GM12878 (cell line): ENCODE measurements at regions not wholly inside any gene's neighbourhood (a gene's known extent, or its start where the extent isn't known, plus 50 kb on each side); places are given as distances from the start of the nearest gene placed in this dataset.

Source experiments
- ATAC-seq: fragments of 200-7000 bp; cut with Tn5 transposase; 3 replicates; pipeline ENCODE4 v1.9.1; 2020; ENCODE audit warnings: mild to moderate bottlenecking, moderate library complexity
- BruUV-seq: library from RNA; stranded (reverse); fragments of 400-500 nt; replicated peaks from 2 replicates; lab custom pipeline; 2021; lab: Mats Ljungman, UMichigan
- CTCF ChIA-PET: fragments of 300-600 bp; sonication (Branson Sonifier 250); formaldehyde crosslinking; extraction: SDS; loops from one replicate; lab custom pipeline; 2021; ENCODE audit warnings: inconsistent platforms; lab: Yijun Ruan, JAX
- POLR2A ChIA-PET: fragments of 350-600 bp; formaldehyde crosslinking; extraction: SDS; loops from one replicate; lab custom pipeline; 2021; ENCODE audit warnings: inconsistent platforms; lab: Charles Lee
- RAD21 ChIA-PET: fragments of 300-600 bp; sonication (Branson Sonifier 250); formaldehyde crosslinking; loops from one replicate; lab custom pipeline; 2023; ENCODE audit warnings: antibody characterized with exemption; ENCODE audit not compliant: unreplicated experiment; lab: Charles Lee
- SMC1A ChIA-PET: fragments of 300-600 bp; sonication (Branson Sonifier 250); formaldehyde crosslinking; loops from one replicate; lab custom pipeline; 2023; ENCODE audit not compliant: unreplicated experiment, uncharacterized antibody; lab: Charles Lee
- DNase-seq: peaks from one replicate; pipeline ENCODE4 v3.0.0-alpha.2; 2011; ENCODE audit warnings: low read depth, low spot score
- FAIRE-seq: peaks from 3 replicates; lab custom pipeline; 2011; peaks lifted over from hg19 to GRCh38; lab: Jason Lieb, UNC
- H2AFZ ChIP-seq: 2 replicates; pipeline ENCODE4 v1.6.0; 2011; ENCODE audit warnings: low read depth, low read length, control low read depth; ENCODE audit not compliant: control insufficient read depth
- H3K27ac ChIP-seq: 2 replicates; pipeline ENCODE4 v1.5.1; 2011; ENCODE audit warnings: control low read depth; ENCODE audit not compliant: control insufficient read depth, insufficient read depth
- H3K27me3 ChIP-seq, 2 experiments: replicated peaks in 1 of 2; 2 replicates each; pipeline versions ENCODE4 v1.6.0 to v1.6.1; 2011; ENCODE audit warnings: low read length in 1 of 2; ENCODE audit not compliant: control insufficient read depth in 2 of 2, insufficient read depth in 2 of 2
- H3K36me3 ChIP-seq, 2 experiments: 2 replicates each; pipeline ENCODE4 v1.5.1; 2011; ENCODE audit warnings: low read length in 1 of 2; ENCODE audit not compliant: control insufficient read depth in 2 of 2, insufficient read depth in 2 of 2
- H3K4me1 ChIP-seq: 2 replicates; pipeline ENCODE4 v1.6.1; 2011; ENCODE audit warnings: mild to moderate bottlenecking, low read length, moderate library complexity, mixed read lengths; ENCODE audit not compliant: control insufficient read depth, insufficient read depth
- H3K4me2 ChIP-seq: 2 replicates; pipeline ENCODE4 v1.6.0; 2011; ENCODE audit warnings: control low read depth; ENCODE audit not compliant: control insufficient read depth, insufficient read depth
- H3K4me3 ChIP-seq: fragments of 200-600 bp; sonication (generic); 2 replicates; pipeline ENCODE4 v1.5.1; 2016
- H3K79me2 ChIP-seq: 2 replicates; pipeline ENCODE4 v1.6.0; 2011; ENCODE audit warnings: low read length; ENCODE audit not compliant: control insufficient read depth, insufficient read depth
- H3K9ac ChIP-seq: 2 replicates; pipeline ENCODE4 v1.8.0; 2011; ENCODE audit warnings: low read length, control low read depth, mixed read lengths; ENCODE audit not compliant: control insufficient read depth, insufficient read depth
- H3K9me3 ChIP-seq: replicated peaks from 3 replicates; pipeline ENCODE4 v1.5.1; 2011; ENCODE audit warnings: mild to moderate bottlenecking, low read length; ENCODE audit not compliant: control insufficient read depth, insufficient read depth
- H4K20me1 ChIP-seq: 2 replicates; pipeline ENCODE4 v1.6.0; 2011; ENCODE audit not compliant: control insufficient read depth, insufficient read depth
- ATF7 ChIP-seq: fragments of 450-650 bp; IDR thresholded peaks from 2 replicates; pipeline ENCODE4 v1.6.1; 2016; ENCODE audit warnings: low read depth, mild to moderate bottlenecking
- IKZF1 ChIP-seq: fragments of 450-650 bp; conservative IDR thresholded peaks from 2 replicates; pipeline ENCODE4 v1.6.1; 2017; ENCODE audit warnings: antibody characterized with exemption, mild to moderate bottlenecking
- MYB ChIP-seq: fragments of 150-350 bp; IDR thresholded peaks from 2 replicates; pipeline ENCODE4 v1.6.1; 2014; ENCODE audit warnings: mild to moderate bottlenecking, low read depth, low read length, borderline replicate concordance
- NFYA ChIP-seq: IDR thresholded peaks from 2 replicates; pipeline ENCODE4 v1.6.1; 2011; ENCODE audit warnings: low read depth, mild to moderate bottlenecking, low read length, improper control_type of control experiment, borderline replicate concordance
- NR2F1 ChIP-seq: fragments of 450-650 bp; conservative IDR thresholded peaks from 2 replicates; pipeline ENCODE4 v1.6.1; 2017; ENCODE audit warnings: mild to moderate bottlenecking
- REST ChIP-seq: IDR thresholded peaks from 2 replicates; pipeline ENCODE4 v1.6.1; 2012; ENCODE audit warnings: mild to moderate bottlenecking, low read depth, low read length
- TCF12 ChIP-seq: IDR thresholded peaks from 2 replicates; pipeline ENCODE4 v1.6.1; 2011; ENCODE audit warnings: low read depth, mild to moderate bottlenecking, low read length
- ZNF384 ChIP-seq: IDR thresholded peaks from 2 replicates; pipeline ENCODE4 v1.6.1; 2012; ENCODE audit warnings: low read depth, mild to moderate bottlenecking, low read length, improper control_type of control experiment, borderline replicate concordance
- WGBS: methylation state at CpG from one replicate; pipeline ENCODE4 v1.1.6; 2016; ENCODE audit warnings: low lambda C conversion rate; ENCODE audit not compliant: insufficient replicate concordance, insufficient coverage; ENCODE audit errors: missing lambda C conversion rate; 5-methylcytosine and 5-hydroxymethylcytosine counted together
- in situ Hi-C: fragments of 300-500 bp; cut with MboI; formaldehyde crosslinking; loops from 9 replicates; pipeline ENCODE4 v1.14.3; 2018; ENCODE audit warnings: mixed read lengths
- intact Hi-C: fragments of 100-400 bp; cut with micrococcal nuclease; formaldehyde crosslinking; loops from one replicate; pipeline ENCODE4 v1.14.2; 2022; ENCODE audit not compliant: unreplicated experiment

- Histone ChIP-seq H3K79me2 (no peaks in the 10 kb centered on the region), H3K27me3 (0 out of 4 replicates have a peak, but pooled peaks cover 0 to 2% of the 10 kb centered on the region in 2 experiments), H3K9ac (no peak overlapping the region), H3K9me3 (no peaks in the 10 kb centered on the region), H4K20me1 (no peaks in the 10 kb centered on the region), H2AFZ (no peak overlapping the region), H3K4me3 (no peak overlapping the region), H3K27ac (no peak overlapping the region), H3K4me1 (no peaks in the 10 kb centered on the region), H3K36me3 (no peaks in the 10 kb centered on the region), H3K4me2 (no peak overlapping the region)
- intact Hi-C loops = no loop called here
- ChIA-PET SMC1A (interaction anchor here (0.9 kb wide), 1 partner anchor 18 kb away, joined by 3 read pairs; no protein-coding TSS in a partner anchor), CTCF (interaction anchor here (0.6 kb wide), 1 partner anchor 40 kb away, joined by 3 read pairs; no protein-coding TSS in a partner anchor), POLR2A (no interaction called here), RAD21 (no interaction called here)
- DNase-seq = no peak
- no peak for FAIRE-seq
- 10% methylated on average over 2 of the region's 2 CpGs for WGBS
- BruUV-seq = no TSS peak
- in situ Hi-C loops = no loop called here
- ATAC-seq = no peak
- 0 out of 2 replicates have a peak, but pooled peaks have one; percentile 30 for TF ChIP-seq ATF7
- TF ChIP-seq ZNF384 = no peak
- TF ChIP-seq IKZF1 = no peak
- no peak for TF ChIP-seq NR2F1
- no peak for TF ChIP-seq NFYA
Measured at GRCh38 chr16:49128740-49129139, 152.9 kb downstream of the CBLN1 start.

DNA sequence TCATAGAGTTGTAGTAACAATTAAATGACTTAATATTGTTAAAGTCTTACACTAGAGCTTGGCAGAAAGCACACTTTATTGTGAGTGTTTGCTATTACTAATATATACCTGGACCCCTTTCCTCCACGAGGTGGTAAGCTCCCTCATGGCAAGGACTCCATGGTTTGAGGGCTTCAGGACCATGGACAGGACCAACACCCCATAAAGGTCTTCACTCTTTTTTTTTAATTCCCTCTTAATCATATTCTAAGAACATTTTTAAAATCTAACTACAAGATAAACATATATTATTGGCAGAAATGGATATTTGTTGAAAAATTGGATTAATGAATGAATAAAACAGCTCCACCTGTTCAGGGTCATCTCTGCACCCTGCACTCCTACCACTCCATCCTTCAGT lies 154.5 kb downstream of the CBLN1 start:
- in situ Hi-C loops = no loop called here
- RAD21 ChIA-PET = no interaction called here

More for the DNA sequence above, 154.5 kb downstream of the CBLN1 start:
- H3K27ac ChIP-seq = no peak overlapping the region
- no peak for FAIRE-seq
- ChIA-PET POLR2A (no interaction called here), CTCF (no interaction called here), SMC1A (no interaction called here)
- H2AFZ ChIP-seq = no peak overlapping the region
- no peaks in the 10 kb centered on the region for H3K9me3 ChIP-seq
- intact Hi-C loops = no loop called here
- no peaks in the 10 kb centered on the region for H4K20me1 ChIP-seq
- H3K4me3 ChIP-seq = no peak overlapping the region
- H3K4me2 ChIP-seq = no peak overlapping the region
- H3K79me2 ChIP-seq = no peaks in the 10 kb centered on the region
- TF ChIP-seq TCF12 = no peak
- TF ChIP-seq MYB = no peak
- TF ChIP-seq REST = peak; percentile 80
- H3K36me3 ChIP-seq = no peaks in the 10 kb centered on the region
- 0% methylated on average over 1 of the region's 1 CpG for WGBS
- no peak overlapping the region for H3K9ac ChIP-seq
- H3K27me3 ChIP-seq = 0 out of 4 replicates have a peak, but pooled peaks cover 0 to under 1% of the 10 kb centered on the region in 2 experiments
- BruUV-seq = no TSS peak
- ATAC-seq = no peak
- DNase-seq = no peak
- no peaks in the 10 kb centered on the region for H3K4me1 ChIP-seq
